Natural killer cell (primary cell): ENCODE measurements at regions not wholly inside any gene's neighbourhood (a gene's known extent, or its start where the extent isn't known, plus 50 kb on each side); places are given as distances from the start of the nearest gene placed in this dataset.

Source experiments
- ATAC-seq, 3 donors: fragments of 150-1000 bp in 2 of 3; fragments of 200-7000 bp in 1 of 3; cut with Tn5 transposase; 1 replicate in 1 of 3; 2 replicates in 2 of 3; pipeline ENCODE4 v1.10.0; 2021; ENCODE audit warnings: mild to moderate bottlenecking in 2 of 3, moderate library complexity in 2 of 3
- DNase-seq, 2 donors: peaks; one replicate each; pipeline versions ENCODE4 v3.0.0 to v3.0.0-alpha.2; 2013 to 2021; ENCODE audit warnings: mixed read lengths in 1 of 2
- H3K27ac ChIP-seq: one replicate; pipeline ENCODE4 v1.5.1; 2013; ENCODE audit warnings: mild to moderate bottlenecking, low read length
- H3K27me3 ChIP-seq: one replicate; pipeline ENCODE4 v1.6.1; 2013; ENCODE audit warnings: low read length; ENCODE audit not compliant: control insufficient read depth, insufficient read depth
- H3K36me3 ChIP-seq: one replicate; pipeline ENCODE4 v1.6.1; 2013; ENCODE audit warnings: low read length; ENCODE audit not compliant: control insufficient read depth, insufficient read depth
- H3K4me1 ChIP-seq: one replicate; pipeline ENCODE4 v1.6.1; 2013; ENCODE audit warnings: low read length; ENCODE audit not compliant: control insufficient read depth, insufficient read depth
- H3K4me3 ChIP-seq: one replicate; pipeline ENCODE4 v1.5.1; 2013; ENCODE audit warnings: low read length
- H3K9me3 ChIP-seq: one replicate; pipeline ENCODE4 v1.6.1; 2013; ENCODE audit warnings: low read length; ENCODE audit not compliant: control insufficient read depth, insufficient read depth
- H3K27ac Mint-ChIP-seq, 2 donors: one replicate each; pipeline ENCODE4 v1.8.0; 2022; ENCODE audit warnings: mild to moderate bottlenecking in 2 of 2, mixed read lengths in 2 of 2, moderate library complexity in 1 of 2
- H3K27me3 Mint-ChIP-seq, 2 donors: one replicate each; pipeline ENCODE4 v1.8.0; 2022; ENCODE audit warnings: low read depth in 2 of 2, mixed read lengths in 2 of 2
- H3K36me3 Mint-ChIP-seq: one replicate; pipeline ENCODE4 v1.8.0; 2022; ENCODE audit warnings: mixed read lengths
- H3K4me1 Mint-ChIP-seq, 2 donors: one replicate each; pipeline ENCODE4 v1.8.0; 2022; ENCODE audit warnings: mixed read lengths in 2 of 2
- H3K4me3 Mint-ChIP-seq: one replicate; pipeline ENCODE4 v1.8.0; 2022; ENCODE audit warnings: mild to moderate bottlenecking, moderate library complexity, mixed read lengths
- H3K9me3 Mint-ChIP-seq, 2 donors: one replicate each; pipeline ENCODE4 v1.8.0; 2022; ENCODE audit warnings: mixed read lengths in 2 of 2
- CTCF ChIP-seq: fragments of 200-600 bp; IDR thresholded peaks from one replicate; pipeline ENCODE4 v1.8.0; 2022; ENCODE audit warnings: antibody characterized with exemption
- WGBS: methylation state at CpG from one replicate; pipeline ENCODE4 v1.1.7; 2013; ENCODE audit warnings: missing lambda C conversion rate; ENCODE audit not compliant: insufficient coverage; 5-methylcytosine and 5-hydroxymethylcytosine counted together
- intact Hi-C: fragments of 100-400 bp; cut with micrococcal nuclease; formaldehyde crosslinking; loops from one replicate; pipeline ENCODE4 v1.14.2; 2022

GRCh38 chr13:40376867-40377535 lies 289.4 kb downstream of the FOXO1 start:
- WGBS: 89% methylated on average over 10 of the region's 10 CpGs
- intact Hi-C loops: no loop called here
- no peak for DNase-seq
- H3K27me3 Mint-ChIP-seq: no peaks in the 10 kb centered on the region
- TF ChIP-seq CTCF: no peak
- ATAC-seq: no peak
- Histone ChIP-seq H3K4me3 (no peak overlapping the region), H3K4me1 (peaks cover 7% of the 10 kb centered on the region), H3K36me3 (no peaks in the 10 kb centered on the region), H3K9me3 (no peaks in the 10 kb centered on the region), H3K27ac (no peak overlapping the region), H3K27me3 (no peaks in the 10 kb centered on the region)
- no peak overlapping the region for H3K4me3 Mint-ChIP-seq
- no peaks in the 10 kb centered on the region for H3K36me3 Mint-ChIP-seq
- H3K4me1 Mint-ChIP-seq: peaks cover 14 to 20% of the 10 kb centered on the region in 2 donors
- no peak overlapping the region for H3K27ac Mint-ChIP-seq
- H3K9me3 Mint-ChIP-seq: no peaks in the 10 kb centered on the region

DNA sequence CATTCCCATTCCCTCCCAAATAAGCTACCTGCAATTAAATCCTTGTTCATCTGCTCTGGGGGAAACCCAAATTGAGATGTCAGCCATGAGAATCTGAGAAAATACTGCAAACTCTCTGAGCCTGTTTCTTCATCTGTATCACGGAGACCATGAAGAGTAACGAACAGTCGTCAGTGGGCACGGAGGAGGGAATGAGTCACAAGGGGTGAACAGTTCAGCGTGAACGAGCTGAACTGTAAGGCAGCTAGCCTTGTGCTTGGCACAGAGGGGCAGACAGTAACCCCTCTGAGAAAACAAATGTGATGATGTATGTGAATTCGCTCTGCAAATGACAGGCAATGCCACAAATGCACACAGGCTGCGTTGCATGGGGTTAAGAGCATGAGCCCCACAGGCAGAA lies 288.7 kb downstream of the FOXO1 start:
- Histone ChIP-seq H3K27me3 (no peaks in the 10 kb centered on the region), H3K4me1 (peaks cover 7% of the 10 kb centered on the region), H3K36me3 (no peaks in the 10 kb centered on the region), H3K27ac (no peak overlapping the region), H3K4me3 (no peak overlapping the region), H3K9me3 (no peaks in the 10 kb centered on the region)
- no peak for DNase-seq
- no peak for ATAC-seq
- H3K27ac Mint-ChIP-seq: no peak overlapping the region
- no peak for TF ChIP-seq CTCF
- peaks cover 14 to 20% of the 10 kb centered on the region in 2 donors for H3K4me1 Mint-ChIP-seq
- WGBS: 75% methylated on average over 8 of the region's 8 CpGs
- no peaks in the 10 kb centered on the region for H3K9me3 Mint-ChIP-seq
- H3K36me3 Mint-ChIP-seq: no peaks in the 10 kb centered on the region
- intact Hi-C loops: no loop called here
- no peaks in the 10 kb centered on the region for H3K27me3 Mint-ChIP-seq
- H3K4me3 Mint-ChIP-seq: no peak overlapping the region

- H3K9me3 ChIP-seq: no peaks in the 10 kb centered on the region
- H3K4me1 ChIP-seq: peaks cover under 1% of the 10 kb centered on the region
- no peak for ATAC-seq
- intact Hi-C loops: no loop called here
- H3K27ac Mint-ChIP-seq: no peak overlapping the region
- H3K4me1 Mint-ChIP-seq: peaks cover 3 to 6% of the 10 kb centered on the region in 2 donors
- no peak for TF ChIP-seq CTCF
- no peaks in the 10 kb centered on the region for H3K27me3 Mint-ChIP-seq
- H3K4me3 Mint-ChIP-seq: no peak overlapping the region
- no peaks in the 10 kb centered on the region for H3K36me3 ChIP-seq
- no peak for DNase-seq
- H3K9me3 Mint-ChIP-seq: no peaks in the 10 kb centered on the region
- H3K27ac ChIP-seq: no peak overlapping the region
- H3K36me3 Mint-ChIP-seq: no peaks in the 10 kb centered on the region
- no peak overlapping the region for H3K4me3 ChIP-seq
- no CpG with 5 or more reads among the region's 3 CpGs for WGBS
- H3K27me3 ChIP-seq: no peaks in the 10 kb centered on the region
These were observed 287.2 kb downstream of the FOXO1 start for GRCh38 chr13:40379196-40379595.
